ENCODE measurements at regions not wholly inside any gene's neighbourhood (a gene's known extent, or its start where the extent isn't known, plus 50 kb on each side); places are given as distances from the start of the nearest gene placed in this dataset.
A peak's percentile ranks its signal among the peaks of the same experiment; 100 is the strongest.

DNA sequence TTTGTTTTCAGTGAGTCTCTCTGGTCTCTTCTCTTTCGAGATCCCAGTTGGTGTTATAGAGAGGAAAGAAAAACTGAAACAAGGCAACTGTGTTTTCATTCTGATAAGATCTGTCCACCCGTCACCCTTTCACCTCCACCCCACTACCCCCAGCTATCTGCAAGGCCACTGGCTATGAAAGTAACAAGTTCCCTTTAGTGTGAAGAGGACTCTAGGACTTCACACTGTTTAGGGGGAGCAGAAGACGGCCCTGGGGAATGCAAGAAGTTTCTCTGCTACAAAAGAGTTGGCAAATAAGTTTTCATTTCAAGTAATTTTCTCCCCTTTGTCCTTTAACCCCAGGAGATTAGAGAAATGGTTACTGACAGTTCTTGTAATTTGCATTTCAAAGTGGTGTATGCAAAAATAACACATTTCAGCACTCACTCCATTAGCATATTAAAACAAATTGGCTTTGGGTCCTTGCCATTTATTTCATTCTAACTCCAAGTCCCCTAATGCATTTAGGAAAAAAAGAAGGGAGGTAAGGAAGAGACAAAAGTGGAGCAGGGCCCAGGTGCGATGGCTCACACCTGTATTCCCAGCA lies 79.6 kb upstream of the PPM1J start:
- H3K27me3 ChIP-seq (ENCODE audit: control insufficient read depth in 1 of 2, insufficient read depth in 1 of 2, low read length in 2 of 2) = peaks cover 0 to 6% of the 10 kb centered on the region in 2 experiments
- no peak overlapping the region for H2BK120ac ChIP-seq (ENCODE audit: low read depth, low read length)
- no peak overlapping the region for H2BK5ac ChIP-seq (ENCODE audit: low read depth, low read length, poor library complexity, severe bottlenecking)
- H3K4ac ChIP-seq (ENCODE audit: low read depth in 1 of 2, low read length in 2 of 2) = no peak overlapping the region
- no peaks in the 10 kb centered on the region for H3K9me3 ChIP-seq (ENCODE audit: control insufficient read depth, low read length)
- no peak overlapping the region for H2AK5ac ChIP-seq (ENCODE audit: low read length, severe bottlenecking)
- H2AFZ ChIP-seq (ENCODE audit: low read depth, low read length) = no peak overlapping the region
- no peak overlapping the region for H3K23ac ChIP-seq (ENCODE audit: low read length in 2 of 2)
- no peak overlapping the region for H3K4me2 ChIP-seq (ENCODE audit: low read length, poor library complexity, severe bottlenecking)
- no peaks in the 10 kb centered on the region for H3K4me1 ChIP-seq (ENCODE audit: control insufficient read depth, insufficient read depth, low read depth, low read length)
- DNase-seq = no peak
- peak overlapping the region in 1 of 2 experiments; percentile 9 for H3K18ac ChIP-seq (ENCODE audit: low read depth in 1 of 2, low read length in 2 of 2)
- 71% methylated on average over 2 of the region's 4 CpGs for WGBS
- no peak overlapping the region for H3K9ac ChIP-seq (ENCODE audit: low read length)
- no peaks in the 10 kb centered on the region for H3K36me3 ChIP-seq (ENCODE audit: control insufficient read depth in 1 of 2, insufficient read depth in 2 of 2, low read depth in 1 of 2, low read length in 2 of 2)
- H4K8ac ChIP-seq (ENCODE audit: low read length) = no peak overlapping the region
- H2BK15ac ChIP-seq (ENCODE audit: low read depth, poor library complexity, severe bottlenecking) = no peak overlapping the region
- H3K14ac ChIP-seq (ENCODE audit: low read length in 2 of 2) = no peak overlapping the region
- H2BK12ac ChIP-seq (ENCODE audit: low read length in 2 of 2) = peak overlapping the region in 1 of 2 experiments; percentile 60
- H3K27ac ChIP-seq (ENCODE audit: low read length, poor library complexity, severe bottlenecking) = no peak overlapping the region
- no peak overlapping the region for H4K91ac ChIP-seq (ENCODE audit: low read length)
- no peak overlapping the region for H3K4me3 ChIP-seq (ENCODE audit: insufficient read depth in 1 of 2, low read depth in 1 of 2, low read length in 2 of 2)
- no peaks in the 10 kb centered on the region for H3K79me1 ChIP-seq (replicated peaks; ENCODE audit: low read length, poor library complexity, severe bottlenecking)

DNA sequence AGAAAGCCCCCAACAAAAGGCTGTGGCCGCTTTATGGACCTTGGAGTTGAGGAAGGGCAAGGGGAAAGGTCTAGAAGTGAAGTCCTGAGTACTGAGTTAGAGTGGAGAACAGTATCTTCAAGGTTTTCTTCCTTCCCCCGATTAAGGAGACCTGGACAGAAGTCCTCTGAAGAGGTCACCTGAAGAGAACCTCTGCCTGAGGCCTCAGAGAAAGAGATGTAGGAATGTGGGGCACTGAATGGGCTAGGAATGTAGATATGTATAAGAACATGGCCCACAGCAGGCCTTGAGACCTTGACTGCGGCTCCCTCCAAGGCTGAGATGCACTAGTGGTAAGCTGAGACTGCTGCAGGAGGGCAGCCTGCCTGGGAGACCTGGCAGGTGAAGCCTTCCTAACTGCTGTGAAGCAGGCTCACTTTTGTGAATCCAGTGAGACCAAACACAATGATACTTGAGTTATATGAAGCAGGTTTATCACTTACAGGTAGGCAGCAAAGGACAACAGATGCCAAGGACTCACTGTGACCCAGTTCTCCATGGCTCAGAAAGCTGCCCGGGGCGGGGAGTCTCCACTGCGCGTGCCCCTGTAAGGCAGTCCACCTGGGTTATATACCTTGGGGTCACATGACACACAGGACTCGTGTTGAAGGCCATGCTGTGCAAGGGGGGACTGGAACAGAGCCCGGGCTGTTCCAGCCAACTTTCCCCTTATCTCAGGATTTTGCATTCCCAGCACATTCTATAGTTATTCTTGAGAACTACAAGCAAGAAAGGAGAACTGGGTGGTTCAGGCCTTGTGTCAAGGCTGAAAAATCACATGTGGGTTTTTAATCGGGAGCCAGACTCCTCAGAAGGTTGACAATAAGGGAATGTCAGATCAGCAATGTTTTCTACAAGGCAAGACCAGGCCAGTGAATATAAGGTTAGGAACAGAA lies 78.8 kb upstream of the PPM1J start:
- Histone ChIP-seq H2BK15ac (ENCODE audit: low read depth, poor library complexity, severe bottlenecking) (no peak overlapping the region), H3K4me2 (ENCODE audit: low read length, poor library complexity, severe bottlenecking) (no peak overlapping the region), H3K27me3 (ENCODE audit: control insufficient read depth in 1 of 2, insufficient read depth in 1 of 2, low read length in 2 of 2) (peaks cover 0 to under 1% of the 10 kb centered on the region in 2 experiments), H2AFZ (ENCODE audit: low read depth, low read length) (no peak overlapping the region), H3K27ac (ENCODE audit: low read length, poor library complexity, severe bottlenecking) (no peak overlapping the region), H2BK12ac (ENCODE audit: low read length in 2 of 2) (peak overlapping the region in 1 of 2 experiments; percentile 18), H3K9ac (ENCODE audit: low read length) (no peak overlapping the region), H2AK5ac (ENCODE audit: low read length, severe bottlenecking) (no peak overlapping the region), H3K4ac (ENCODE audit: low read depth in 1 of 2, low read length in 2 of 2) (peak overlapping the region in 1 of 2 experiments; percentile 3), H3K4me1 (ENCODE audit: control insufficient read depth, insufficient read depth, low read depth, low read length) (no peaks in the 10 kb centered on the region), H3K4me3 (ENCODE audit: insufficient read depth in 1 of 2, low read depth in 1 of 2, low read length in 2 of 2) (no peak overlapping the region), H3K36me3 (ENCODE audit: control insufficient read depth in 1 of 2, insufficient read depth in 2 of 2, low read depth in 1 of 2, low read length in 2 of 2) (no peaks in the 10 kb centered on the region), H3K79me1 (replicated peaks; ENCODE audit: low read length, poor library complexity, severe bottlenecking) (no peaks in the 10 kb centered on the region), H4K91ac (ENCODE audit: low read length) (no peak overlapping the region), H3K14ac (ENCODE audit: low read length in 2 of 2) (no peak overlapping the region), H3K9me3 (ENCODE audit: control insufficient read depth, low read length) (no peaks in the 10 kb centered on the region), H4K8ac (ENCODE audit: low read length) (no peak overlapping the region), H2BK5ac (ENCODE audit: low read depth, low read length, poor library complexity, severe bottlenecking) (no peak overlapping the region), H3K18ac (ENCODE audit: low read depth in 1 of 2, low read length in 2 of 2) (peak overlapping the region in 1 of 2 experiments; percentile 9), H3K23ac (ENCODE audit: low read length in 2 of 2) (no peak overlapping the region), H2BK120ac (ENCODE audit: low read depth, low read length) (no peak overlapping the region)
- WGBS = 95% methylated on average over 8 of the region's 10 CpGs
- DNase-seq = no peak

DNA sequence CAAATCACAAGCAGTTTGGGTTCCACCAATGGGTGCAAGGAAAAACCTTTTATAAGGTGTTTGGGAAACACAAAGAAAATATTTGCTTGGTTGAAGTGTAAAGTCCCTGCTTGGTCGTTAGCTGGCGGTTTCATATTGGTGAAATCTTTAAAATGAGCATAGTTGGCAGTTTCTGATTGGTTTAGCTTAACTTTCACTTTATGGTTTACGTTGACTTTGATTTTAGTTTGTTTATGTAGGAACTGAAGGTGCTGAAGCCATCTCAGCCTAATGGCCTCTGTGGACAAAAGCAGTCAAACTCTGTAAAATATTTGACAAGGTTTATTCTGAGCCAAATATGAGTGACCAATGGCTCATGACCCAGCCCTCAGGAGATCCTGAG lies 76.6 kb upstream of the PPM1J start:
- 91% methylated on average over 3 of the region's 3 CpGs for WGBS

More for the DNA sequence above, 76.6 kb upstream of the PPM1J start:
- Histone ChIP-seq H3K36me3 (ENCODE audit: control insufficient read depth in 1 of 2, insufficient read depth in 2 of 2, low read depth in 1 of 2, low read length in 2 of 2) (no peaks in the 10 kb centered on the region), H3K18ac (ENCODE audit: low read depth in 1 of 2, low read length in 2 of 2) (peak overlapping the region in 1 of 2 experiments; percentile 21), H3K14ac (ENCODE audit: low read length in 2 of 2) (no peak overlapping the region), H2AK5ac (ENCODE audit: low read length, severe bottlenecking) (no peak overlapping the region), H3K4me3 (ENCODE audit: insufficient read depth in 1 of 2, low read depth in 1 of 2, low read length in 2 of 2) (no peak overlapping the region), H3K4ac (ENCODE audit: low read depth in 1 of 2, low read length in 2 of 2) (no peak overlapping the region), H3K27ac (ENCODE audit: low read length, poor library complexity, severe bottlenecking) (no peak overlapping the region), H2BK12ac (ENCODE audit: low read length in 2 of 2) (no peak overlapping the region), H3K4me2 (ENCODE audit: low read length, poor library complexity, severe bottlenecking) (no peak overlapping the region), H3K27me3 (ENCODE audit: control insufficient read depth in 1 of 2, insufficient read depth in 1 of 2, low read length in 2 of 2) (no peaks in the 10 kb centered on the region), H3K23ac (ENCODE audit: low read length in 2 of 2) (no peak overlapping the region), H3K9ac (ENCODE audit: low read length) (no peak overlapping the region), H3K79me1 (replicated peaks; ENCODE audit: low read length, poor library complexity, severe bottlenecking) (no peaks in the 10 kb centered on the region), H2AFZ (ENCODE audit: low read depth, low read length) (no peak overlapping the region), H2BK5ac (ENCODE audit: low read depth, low read length, poor library complexity, severe bottlenecking) (no peak overlapping the region), H3K9me3 (ENCODE audit: control insufficient read depth, low read length) (no peaks in the 10 kb centered on the region), H4K91ac (ENCODE audit: low read length) (no peak overlapping the region), H3K4me1 (ENCODE audit: control insufficient read depth, insufficient read depth, low read depth, low read length) (no peaks in the 10 kb centered on the region), H2BK120ac (ENCODE audit: low read depth, low read length) (no peak overlapping the region), H4K8ac (ENCODE audit: low read length) (no peak overlapping the region), H2BK15ac (ENCODE audit: low read depth, poor library complexity, severe bottlenecking) (no peak overlapping the region)
- DNase-seq = peak; percentile 24
